Heart left ventricle (tissue), 16 donors: ENCODE measurements at regions not wholly inside any gene's neighbourhood (a gene's known extent, or its start where the extent isn't known, plus 50 kb on each side); places are given as distances from the start of the nearest gene placed in this dataset.

Experiments
- ATAC-seq, 4 donors: fragments of 200-7000 bp; cut with Tn5 transposase; one replicate each; pipeline ENCODE4 v1.9.1; 2020 to 2022; ENCODE audit warnings: moderate library complexity in 4 of 4, mild to moderate bottlenecking in 3 of 4, moderate number of reproducible peaks in 1 of 4
- DNase-seq, 5 donors: peaks; one replicate each; pipeline ENCODE4 v3.0.0-alpha.2; 2020
- H3K27ac ChIP-seq, 12 donors: fragments of 200-600 bp; sonication (generic) in 4 of 12; one replicate each; pipeline versions ENCODE4 v1.5.0 to v1.8.0; 2016 to 2022; ENCODE audit warnings: mild to moderate bottlenecking in 2 of 12
- H3K27me3 ChIP-seq, 9 donors: fragments of 200-600 bp; sonication (generic) in 2 of 9; one replicate each; pipeline versions ENCODE4 v1.5.1 to v1.8.0; 2016 to 2022; ENCODE audit warnings: mild to moderate bottlenecking in 3 of 9
- H3K36me3 ChIP-seq, 9 donors: fragments of 200-600 bp; sonication (generic) in 2 of 9; one replicate each; pipeline versions ENCODE4 v1.5.0 to v1.8.0; 2018 to 2022; ENCODE audit warnings: mild to moderate bottlenecking in 2 of 9
- H3K4me1 ChIP-seq, 12 donors: fragments of 200-600 bp; sonication (generic) in 4 of 12; one replicate each; pipeline versions ENCODE4 v1.5.0 to v1.8.0; 2016 to 2022; ENCODE audit warnings: mild to moderate bottlenecking in 3 of 12
- H3K4me3 ChIP-seq, 12 donors: fragments of 200-600 bp; sonication (generic) in 4 of 12; one replicate each; pipeline versions ENCODE4 v1.5.0 to v1.8.0; 2017 to 2022; ENCODE audit warnings: mild to moderate bottlenecking in 9 of 12, moderate library complexity in 4 of 12
- H3K9me3 ChIP-seq, 12 donors: fragments of 200-600 bp; sonication (generic) in 4 of 12; one replicate each; pipeline versions ENCODE4 v1.5.0 to v1.8.0; 2016 to 2022; ENCODE audit warnings: mild to moderate bottlenecking in 1 of 12
- POLR2A ChIP-seq, 2 donors: fragments of 450-650 bp; IDR thresholded peaks; one replicate each; pipeline ENCODE4 v1.6.1; 2017; ENCODE audit warnings: antibody characterized with exemption in 2 of 2, mild to moderate bottlenecking in 2 of 2, moderate library complexity in 2 of 2
- WGBS, 4 donors: extraction: QIAGEN DNeasy Blood & Tissue Kit in 2 of 4; methylation state at CpG; one replicate each; pipeline versions ENCODE4 v1.1.5 to v1.1.7; 2013 to 2018; 5-methylcytosine and 5-hydroxymethylcytosine counted together
- intact Hi-C, 10 donors: fragments of 100-400 bp; cut with DNase I; formaldehyde crosslinking; loops; one replicate each; pipeline versions ENCODE4 v1.11.1 to v1.14.2; 2022
- TF ChIP-seq, protein P1 (sequence below), 12 donors: fragments of 200-600 bp; sonication (generic) in 4 of 12; IDR thresholded peaks; one replicate each; pipeline versions ENCODE4 v1.5.0 to v1.8.0; 2018 to 2022; ENCODE audit warnings: antibody characterized with exemption in 12 of 12, mild to moderate bottlenecking in 5 of 12
- donor health status: ischemic (EF 13 %, LVEDD 7.1; RV severe dilation, severe dysfunction).
- donor health status: healthy with polysubstance abuse.
- donor health status: DM: no; HTN: yes; CAD: no.
- donor health status: DM: no; HTN: no; CAD: no.
- donor health status: ischemic (EF 25% LVEDD 6.9; RV normal size, moderate dysfunction).
- donor health status: ischemic (EF 25% LVEDD 5.7; RV mildly dilated, moderate dysfunction).
- donor health status: healthy.
- donor health status: DM: yes; HTN: yes; CAD: no.
- donor health status: ischemic (EF 35%, LVEDD 5.7; RV mildly dilated, moderate dysfunction).
- donor health status: nonischemic (EF 11% LVEDD 7.7; RV severe dilation, severe dysfunction).
- donor health status: DM: yes; HTN: yes; CAD: no.
- donor health status: PGD.
- donor health status: ischemic (EF 29% LVEDD 5.4; RV normal size, mild dysfunction).
- donor health status: nonischemic (EF 23%, LVEDD 6.1; RV moderate dilation, normal function).

DNA sequence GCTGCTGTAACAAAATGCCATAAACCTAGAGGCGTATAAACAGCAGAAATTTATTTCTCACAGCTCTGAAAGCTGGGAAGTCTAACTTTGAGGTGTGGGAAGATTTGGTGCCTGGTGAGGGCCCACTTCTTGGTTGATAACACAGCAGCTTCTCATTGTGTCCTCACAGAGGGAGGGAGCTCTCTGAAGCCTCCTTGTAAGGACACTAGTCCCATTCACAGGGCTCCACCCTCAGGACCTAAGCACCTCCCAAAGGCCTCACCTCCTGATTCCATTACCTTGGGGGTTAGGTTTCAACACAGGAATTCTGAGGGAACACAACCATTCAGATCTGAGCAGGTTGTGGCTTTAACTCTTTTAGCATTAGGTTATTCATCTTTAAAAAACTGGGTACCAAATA lies 380.3 kb upstream of the ATP10A start:
- 83 to 96% (median 91%) methylated on average over 1 of the region's 1 CpG for WGBS, 4 donors
- no peak for TF ChIP-seq POLR2A (IDR thresholded peaks at IDR 0.05)
- TF ChIP-seq, protein P1, sequence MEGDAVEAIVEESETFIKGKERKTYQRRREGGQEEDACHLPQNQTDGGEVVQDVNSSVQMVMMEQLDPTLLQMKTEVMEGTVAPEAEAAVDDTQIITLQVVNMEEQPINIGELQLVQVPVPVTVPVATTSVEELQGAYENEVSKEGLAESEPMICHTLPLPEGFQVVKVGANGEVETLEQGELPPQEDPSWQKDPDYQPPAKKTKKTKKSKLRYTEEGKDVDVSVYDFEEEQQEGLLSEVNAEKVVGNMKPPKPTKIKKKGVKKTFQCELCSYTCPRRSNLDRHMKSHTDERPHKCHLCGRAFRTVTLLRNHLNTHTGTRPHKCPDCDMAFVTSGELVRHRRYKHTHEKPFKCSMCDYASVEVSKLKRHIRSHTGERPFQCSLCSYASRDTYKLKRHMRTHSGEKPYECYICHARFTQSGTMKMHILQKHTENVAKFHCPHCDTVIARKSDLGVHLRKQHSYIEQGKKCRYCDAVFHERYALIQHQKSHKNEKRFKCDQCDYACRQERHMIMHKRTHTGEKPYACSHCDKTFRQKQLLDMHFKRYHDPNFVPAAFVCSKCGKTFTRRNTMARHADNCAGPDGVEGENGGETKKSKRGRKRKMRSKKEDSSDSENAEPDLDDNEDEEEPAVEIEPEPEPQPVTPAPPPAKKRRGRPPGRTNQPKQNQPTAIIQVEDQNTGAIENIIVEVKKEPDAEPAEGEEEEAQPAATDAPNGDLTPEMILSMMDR (IDR thresholded peaks at IDR 0.05), result no peak
- H3K27me3 ChIP-seq, result no peaks in the 10 kb centered on the region
- H3K4me1 ChIP-seq, result no peaks in the 10 kb centered on the region
- ATAC-seq (no peak), DNase-seq (no peak)
- H3K4me3 ChIP-seq, result no peak overlapping the region
- H3K36me3 ChIP-seq, result no peaks in the 10 kb centered on the region
- H3K27ac ChIP-seq, result no peak overlapping the region
- intact Hi-C loops, result loop anchor here in 1 of 10 donors (10.0 kb wide), 1 partner anchor 59 kb away; no protein-coding TSS in a partner anchor
- peaks cover 0 to 7% (median 0%) of the 10 kb centered on the region in 12 donors for H3K9me3 ChIP-seq

GRCh38 chr15:26242565-26243071 lies 379.5 kb upstream of the ATP10A start:
- H3K27me3 ChIP-seq, result no peaks in the 10 kb centered on the region
- ATAC-seq (no peak), DNase-seq (no peak)
- no peak overlapping the region for H3K4me3 ChIP-seq
- TF ChIP-seq POLR2A (IDR thresholded peaks at IDR 0.05), result no peak
- TF ChIP-seq, protein P1 (IDR thresholded peaks at IDR 0.05), result no peak
- no peaks in the 10 kb centered on the region for H3K36me3 ChIP-seq
- H3K4me1 ChIP-seq, result no peaks in the 10 kb centered on the region
- intact Hi-C loops, result loop anchor here in 1 of 10 donors (10.0 kb wide), 1 partner anchor 58 kb away; no protein-coding TSS in a partner anchor
- no peak overlapping the region for H3K27ac ChIP-seq
- 72 to 82% (median 76%) methylated on average over 9 of the region's 9 CpGs for WGBS, 4 donors
- H3K9me3 ChIP-seq, result peaks cover 0 to 7% (median 0%) of the 10 kb centered on the region in 12 donors

DNA sequence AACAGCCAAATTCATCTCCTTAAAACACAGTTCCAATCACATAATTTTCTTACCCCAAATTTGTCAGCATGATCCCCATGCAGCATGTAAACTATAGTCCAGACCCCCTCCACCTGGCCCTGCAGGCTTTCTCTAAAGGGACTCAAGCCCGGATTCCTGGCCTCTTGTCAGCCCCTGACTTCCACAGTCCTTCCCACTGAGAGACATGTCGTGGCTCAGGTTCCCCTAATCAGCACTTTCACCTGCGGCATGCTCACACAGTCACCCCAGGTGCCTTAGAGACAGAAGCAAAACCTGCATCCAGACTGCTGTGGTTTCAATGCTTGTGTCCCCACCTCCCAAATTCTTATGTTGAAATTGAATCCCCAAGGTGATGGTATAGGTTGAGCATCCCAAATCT lies 372.7 kb upstream of the ATP10A start:
- H3K27ac ChIP-seq, result no peak overlapping the region
- no peaks in the 10 kb centered on the region for H3K4me1 ChIP-seq
- ATAC-seq (no peak), DNase-seq (no peak)
- WGBS, 4 donors, result 38 to 41% (median 39%) methylated on average over 3 of the region's 3 CpGs
- H3K9me3 ChIP-seq, result no peaks in the 10 kb centered on the region
- no peaks in the 10 kb centered on the region for H3K36me3 ChIP-seq
- H3K27me3 ChIP-seq, result no peaks in the 10 kb centered on the region
- intact Hi-C loops, result loop anchor here in 1 of 10 donors (10.0 kb wide), 1 partner anchor 49 kb away; no protein-coding TSS in a partner anchor
- no peak overlapping the region for H3K4me3 ChIP-seq
- TF ChIP-seq POLR2A (IDR thresholded peaks at IDR 0.05), result no peak
- TF ChIP-seq, protein P1 (IDR thresholded peaks at IDR 0.05), result no peak

DNA sequence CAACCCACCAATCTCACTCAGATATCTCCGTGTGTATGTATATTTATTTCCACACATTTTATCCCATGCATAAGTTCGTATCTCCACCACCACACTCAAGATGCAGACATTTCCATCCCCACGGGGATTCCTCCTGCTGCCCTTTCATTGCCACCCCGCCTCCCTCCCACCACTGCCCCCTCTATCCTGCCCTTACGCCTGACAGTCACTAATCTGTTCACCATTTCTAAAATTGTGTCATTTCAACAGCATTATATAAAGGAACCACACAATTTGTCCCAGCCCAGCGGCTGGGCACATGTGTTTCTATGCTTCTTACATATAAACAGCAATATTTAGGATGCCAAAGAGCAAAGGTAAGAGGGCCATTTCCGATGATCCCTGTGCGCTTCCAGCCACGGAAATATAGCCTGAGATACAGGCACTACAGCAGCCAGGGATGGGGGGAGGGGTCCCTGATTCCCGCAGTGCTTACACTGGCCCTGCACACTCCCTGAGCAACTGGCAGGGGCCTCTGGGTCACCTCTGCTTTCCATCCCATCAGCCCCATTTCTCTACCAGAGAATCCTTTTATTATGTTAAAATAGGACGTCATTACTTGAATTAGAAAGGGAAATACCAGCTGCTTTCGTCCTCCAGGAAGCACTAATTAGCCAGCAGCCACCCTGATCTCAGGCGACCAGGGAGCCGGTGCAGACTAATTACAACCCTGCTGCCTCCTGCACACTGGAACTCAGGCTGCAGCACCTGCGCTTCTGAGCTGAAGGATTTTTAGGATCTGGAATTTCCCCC lies 372.0 kb upstream of the ATP10A start:
- no peak for DNase-seq
- TF ChIP-seq POLR2A (IDR thresholded peaks at IDR 0.05), result no peak
- TF ChIP-seq, protein P1 (IDR thresholded peaks at IDR 0.05), result no peak
- H3K4me1 ChIP-seq, result no peaks in the 10 kb centered on the region
- intact Hi-C loops, result loop anchor here in 1 of 10 donors (10.0 kb wide), 1 partner anchor 50 kb away; no protein-coding TSS in a partner anchor
- no peak overlapping the region for H3K4me3 ChIP-seq
- H3K27ac ChIP-seq, result no peak overlapping the region
- no peaks in the 10 kb centered on the region for H3K36me3 ChIP-seq
- WGBS, 4 donors, result 35 to 48% (median 41%) methylated on average over 15 of the region's 15 CpGs
- peaks cover 0 to under 1% (median 0%) of the 10 kb centered on the region in 12 donors for H3K9me3 ChIP-seq
- H3K27me3 ChIP-seq, result no peaks in the 10 kb centered on the region
- no peak for ATAC-seq
